HTR-8/SVneo (cell line): ENCODE measurements at regions not wholly inside any gene's neighbourhood (a gene's known extent, or its start where the extent isn't known, plus 50 kb on each side); places are given as distances from the start of the nearest gene placed in this dataset.

Source experiments
- DNase-seq: peaks from one replicate; pipeline ENCODE4 v3.0.0; 2011; ENCODE audit warnings: low spot score, mixed read lengths; ENCODE audit not compliant: insufficient read length
- FAIRE-seq: peaks from 2 replicates; lab custom pipeline; 2011; peaks lifted over from hg19 to GRCh38; lab: Jason Lieb, UNC

DNA sequence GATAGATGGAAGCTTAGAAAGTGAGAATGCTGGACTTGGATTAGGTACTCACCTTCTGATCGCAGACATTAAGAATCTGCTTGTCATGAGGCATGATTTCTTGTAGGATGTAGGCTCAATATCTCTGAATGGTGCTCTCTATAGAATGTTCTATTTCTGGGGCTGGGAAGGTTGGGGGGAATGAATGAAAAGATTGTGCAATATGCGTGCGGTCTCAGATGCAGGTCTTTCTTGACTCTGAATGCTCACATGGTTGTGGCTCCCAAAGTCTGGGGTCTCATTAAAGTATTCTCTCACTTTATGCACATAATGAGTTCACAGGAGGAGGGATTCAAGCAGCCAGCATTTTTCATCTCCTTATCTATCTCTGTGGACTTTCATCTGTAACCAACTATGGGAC is 482.0 kb upstream of the CD180 start:
- DNase-seq (no peak), FAIRE-seq (no peak)

DNA sequence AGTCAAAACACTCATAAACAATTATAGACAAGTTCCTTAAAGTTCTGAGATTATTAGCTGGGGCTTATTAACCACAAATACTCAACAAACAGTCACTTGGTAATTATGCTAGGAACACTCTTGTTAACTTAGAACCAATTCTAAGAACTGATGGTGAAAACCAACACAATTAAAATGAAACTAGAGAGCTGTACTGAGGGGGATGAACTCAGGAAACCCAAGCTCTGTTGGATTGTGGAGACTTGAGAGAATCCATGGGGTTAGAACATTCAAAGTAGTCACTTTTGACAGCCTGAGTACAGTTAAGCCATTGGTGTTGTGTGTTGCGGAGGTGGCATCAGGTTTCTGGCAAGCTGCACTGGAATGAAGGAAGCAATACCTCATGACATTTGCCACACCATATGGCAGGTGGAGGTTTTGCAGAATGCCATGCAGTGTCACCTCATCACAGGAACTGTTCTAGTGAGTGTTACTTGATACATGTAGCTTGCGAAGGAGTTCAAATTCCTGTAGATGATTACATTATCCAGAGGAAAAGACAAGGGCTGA is 480.9 kb upstream of the CD180 start:
- FAIRE-seq (no peak), DNase-seq (no peak)

GRCh38 chr5:67676863-67677262 is 480.3 kb upstream of the CD180 start:
- no peak for FAIRE-seq
- DNase-seq = no peak

DNA sequence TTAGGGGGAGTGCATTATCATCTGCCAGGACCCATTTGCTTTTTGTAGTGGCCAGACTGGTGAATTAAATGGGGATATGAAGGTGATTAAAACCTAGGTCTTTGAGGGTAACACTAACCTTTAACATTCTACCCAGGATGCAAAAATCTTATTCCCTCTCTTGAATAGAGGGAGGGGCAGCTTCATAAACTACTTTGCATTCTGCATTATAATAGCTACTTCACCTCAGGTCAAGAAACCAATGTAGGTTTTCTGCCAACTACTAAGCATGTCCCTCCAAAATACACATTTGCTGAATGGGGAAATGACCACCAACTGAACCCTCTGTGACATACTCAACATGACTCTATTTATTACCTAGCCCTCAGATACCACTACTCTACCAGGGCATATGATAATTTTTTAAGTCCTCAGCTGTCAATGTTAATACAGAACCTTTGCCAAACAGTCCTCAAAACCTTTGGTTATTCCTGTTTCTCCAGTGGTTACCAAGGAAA is 477.6 kb upstream of the CD180 start:
- FAIRE-seq = no peak
- DNase-seq = no peak

DNA sequence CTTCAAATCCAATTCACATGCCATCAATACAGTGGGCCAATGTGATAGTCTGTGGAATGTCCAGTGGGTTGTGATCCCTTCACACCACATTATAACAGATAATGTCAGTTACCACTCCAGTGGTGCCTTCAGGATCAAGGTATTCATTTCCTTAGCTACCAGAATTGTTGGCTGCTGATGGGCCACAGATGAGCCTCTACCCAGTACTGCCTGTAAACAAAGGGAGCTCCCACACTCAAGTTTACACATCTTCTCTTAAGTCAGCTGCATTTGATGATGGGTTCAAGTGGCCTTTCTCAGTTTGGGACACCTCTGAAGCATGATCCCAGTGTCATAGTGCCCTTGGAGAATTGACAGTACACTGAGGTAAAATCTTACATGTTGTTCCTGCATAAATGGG is 477.0 kb upstream of the CD180 start:
- no peak for DNase-seq
- no peak for FAIRE-seq

DNA sequence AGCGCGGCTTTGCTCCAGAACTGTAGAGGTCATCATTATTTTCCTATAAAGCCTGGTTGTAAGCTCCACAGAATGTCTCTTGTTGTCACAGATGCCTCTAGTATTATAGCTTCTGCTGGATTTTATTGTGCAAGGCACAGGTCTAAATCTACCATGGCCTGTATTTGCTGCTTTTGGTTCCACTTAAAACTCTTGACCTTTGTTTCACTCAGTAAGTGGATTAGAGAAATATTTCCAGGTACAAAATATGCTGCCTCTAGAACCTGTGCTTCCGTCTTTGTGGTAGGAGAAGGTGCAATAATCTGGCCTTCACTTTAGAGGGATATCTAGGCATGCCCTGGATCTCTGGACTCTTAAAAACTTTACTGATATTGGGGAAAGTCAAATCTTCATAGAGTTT is 476.6 kb upstream of the CD180 start:
- DNase-seq (no peak), FAIRE-seq (no peak)

- no peak for DNase-seq
- no peak for FAIRE-seq
Measured at GRCh38 chr5:67672636-67673035, 476.0 kb upstream of the CD180 start.

DNA sequence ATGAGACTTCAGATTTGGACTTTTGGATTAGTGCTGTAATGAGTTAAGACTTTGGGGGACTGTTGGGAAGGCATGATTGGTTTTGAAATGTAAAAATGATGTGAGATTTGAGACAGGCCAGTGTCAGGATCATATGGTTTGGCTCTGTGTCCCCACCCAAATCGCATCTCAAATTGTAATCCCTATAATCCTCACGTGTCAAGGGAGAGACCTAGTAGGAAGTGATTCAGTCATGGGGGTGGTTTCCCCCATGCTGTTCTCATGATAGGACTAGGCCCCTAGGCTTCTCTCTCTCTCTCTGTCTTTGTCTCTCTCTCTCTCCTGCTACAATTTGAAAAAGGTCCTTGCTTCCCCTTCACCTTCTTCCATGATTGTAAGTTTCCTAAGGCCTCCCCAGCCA is 473.3 kb upstream of the CD180 start:
- no peak for FAIRE-seq
- no peak for DNase-seq

GRCh38 chr5:67660149-67660548 is 463.6 kb upstream of the CD180 start:
- DNase-seq (no peak), FAIRE-seq (no peak)

DNA sequence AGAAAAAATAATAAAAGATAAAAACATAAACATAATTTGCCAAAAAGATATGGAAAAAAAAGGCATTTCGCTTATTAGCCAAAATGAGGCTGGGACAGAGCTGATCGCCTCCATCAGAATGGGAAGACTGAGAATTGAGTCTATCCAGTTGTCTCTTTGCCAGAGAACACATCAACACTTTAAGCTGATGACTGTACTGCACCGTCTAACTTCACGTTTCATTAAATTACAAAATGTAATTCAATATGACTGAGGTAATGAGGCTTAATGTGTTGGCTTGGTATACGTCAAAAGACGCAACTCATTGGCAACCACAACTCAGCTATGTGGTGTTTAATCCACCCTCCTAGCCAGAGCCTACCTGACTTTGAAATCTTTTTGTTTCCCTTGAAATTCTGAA is 462.7 kb upstream of the CD180 start:
- FAIRE-seq (no peak), DNase-seq (no peak)

DNA sequence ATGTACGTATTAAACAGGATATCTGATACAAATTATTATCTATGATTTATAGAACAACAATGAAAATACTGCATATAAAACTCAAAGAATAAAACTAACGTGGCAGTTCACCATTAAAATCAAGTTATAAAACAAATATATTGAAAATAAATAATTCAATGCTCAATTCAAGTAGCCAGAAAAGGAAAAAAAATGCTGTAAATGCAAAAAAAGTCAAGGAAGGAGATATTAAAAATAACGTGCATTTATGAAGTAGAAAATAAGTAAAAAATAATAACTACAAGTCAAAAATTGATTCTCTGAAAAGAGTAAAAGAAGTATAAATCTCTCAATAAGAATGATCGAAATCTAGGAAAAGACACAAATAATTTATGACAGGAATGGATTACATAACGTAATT is 460.5 kb upstream of the CD180 start:
- FAIRE-seq (no peak), DNase-seq (no peak)

DNA sequence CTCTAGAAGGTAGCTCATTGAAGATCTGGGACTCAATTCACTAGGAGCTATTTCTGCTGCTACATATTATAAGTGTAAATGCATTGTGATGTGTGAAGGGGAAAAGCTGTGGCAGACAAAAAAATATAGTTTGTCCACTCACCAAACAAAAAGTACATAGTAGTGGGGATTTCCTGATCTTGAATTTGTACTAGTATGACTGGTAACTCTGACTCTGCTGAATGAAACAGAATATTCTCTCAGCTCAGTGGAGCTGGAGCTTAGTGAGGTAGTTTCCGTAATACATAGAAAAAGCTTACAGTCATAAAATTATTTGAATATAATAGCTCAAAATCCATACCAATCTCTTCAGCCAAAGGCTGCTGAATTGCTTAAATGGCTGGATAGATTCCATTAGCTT is 455.6 kb upstream of the CD180 start:
- no peak for DNase-seq
- FAIRE-seq = no peak

GRCh38 chr5:67651180-67651579 is 454.6 kb upstream of the CD180 start:
- FAIRE-seq (no peak), DNase-seq (no peak)

DNA sequence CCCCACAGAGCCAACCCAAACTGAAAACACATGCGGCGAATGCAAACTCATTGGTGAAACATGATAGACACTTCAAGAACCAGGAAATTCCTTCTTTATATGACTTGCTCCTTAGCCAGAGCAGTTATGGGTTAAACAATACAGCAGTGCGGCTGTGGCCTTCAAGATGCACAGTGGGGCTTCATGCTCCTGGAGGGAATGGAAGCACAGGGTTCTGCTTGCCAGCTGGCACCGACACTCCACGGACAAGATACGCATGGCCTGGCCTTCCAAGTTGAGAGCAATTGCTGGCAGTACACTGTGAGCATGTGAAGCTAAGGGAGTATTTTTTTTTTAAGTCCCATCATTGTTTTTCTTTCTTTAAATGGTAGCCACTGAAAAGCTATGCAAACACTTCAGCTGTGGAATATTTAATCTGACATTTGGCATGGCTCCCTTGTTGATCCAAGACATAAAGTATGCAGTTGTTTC is 451.6 kb upstream of the CD180 start:
- no peak for DNase-seq
- no peak for FAIRE-seq

DNA sequence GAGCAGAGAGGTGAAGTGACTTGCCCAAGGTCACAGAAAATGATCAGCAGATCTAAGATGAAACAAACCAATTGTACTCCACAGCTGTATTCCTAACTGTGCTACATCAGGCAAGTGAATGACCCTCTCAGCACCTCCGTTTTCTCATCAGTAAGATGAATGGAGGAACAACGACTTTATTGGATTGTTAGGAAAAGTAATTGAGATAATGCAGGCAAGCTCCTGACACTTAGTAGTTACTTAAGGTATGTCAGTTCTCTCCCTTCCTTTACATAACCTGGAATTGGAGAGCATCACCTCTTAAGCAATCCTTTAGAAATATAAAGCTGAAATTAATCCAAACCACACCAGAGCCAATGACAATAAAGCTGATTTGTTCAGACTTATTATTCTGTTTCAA is 451.2 kb upstream of the CD180 start:
- no peak for DNase-seq
- FAIRE-seq = no peak

GRCh38 chr5:67644221-67644920 is 447.8 kb upstream of the CD180 start:
- DNase-seq (no peak), FAIRE-seq (no peak)

GRCh38 chr5:67643536-67643935 is 446.9 kb upstream of the CD180 start:
- FAIRE-seq (no peak), DNase-seq (no peak)

DNA sequence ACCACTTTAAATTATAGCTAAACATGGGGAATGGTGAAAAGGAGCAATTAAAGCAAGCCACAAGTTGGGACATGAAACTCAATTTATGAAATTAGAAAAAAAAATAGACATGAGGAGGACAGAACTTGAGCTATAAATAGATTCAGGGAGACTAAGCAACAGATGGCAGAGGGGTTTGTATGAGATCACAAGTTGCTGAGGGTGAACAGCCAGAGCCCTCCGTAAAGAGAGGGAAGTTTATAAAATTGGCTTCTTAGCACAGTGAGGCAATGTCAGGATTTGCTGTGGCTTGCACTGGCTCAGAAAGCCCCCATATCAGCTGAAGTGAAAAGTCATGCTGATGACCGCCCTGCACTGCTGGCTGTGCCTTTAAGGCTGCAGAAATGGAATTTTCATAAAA is 443.4 kb upstream of the CD180 start:
- DNase-seq = no peak
- FAIRE-seq = no peak

- FAIRE-seq = no peak
Measured at GRCh38 chr5:67639313-67639712, 442.7 kb upstream of the CD180 start.

DNA sequence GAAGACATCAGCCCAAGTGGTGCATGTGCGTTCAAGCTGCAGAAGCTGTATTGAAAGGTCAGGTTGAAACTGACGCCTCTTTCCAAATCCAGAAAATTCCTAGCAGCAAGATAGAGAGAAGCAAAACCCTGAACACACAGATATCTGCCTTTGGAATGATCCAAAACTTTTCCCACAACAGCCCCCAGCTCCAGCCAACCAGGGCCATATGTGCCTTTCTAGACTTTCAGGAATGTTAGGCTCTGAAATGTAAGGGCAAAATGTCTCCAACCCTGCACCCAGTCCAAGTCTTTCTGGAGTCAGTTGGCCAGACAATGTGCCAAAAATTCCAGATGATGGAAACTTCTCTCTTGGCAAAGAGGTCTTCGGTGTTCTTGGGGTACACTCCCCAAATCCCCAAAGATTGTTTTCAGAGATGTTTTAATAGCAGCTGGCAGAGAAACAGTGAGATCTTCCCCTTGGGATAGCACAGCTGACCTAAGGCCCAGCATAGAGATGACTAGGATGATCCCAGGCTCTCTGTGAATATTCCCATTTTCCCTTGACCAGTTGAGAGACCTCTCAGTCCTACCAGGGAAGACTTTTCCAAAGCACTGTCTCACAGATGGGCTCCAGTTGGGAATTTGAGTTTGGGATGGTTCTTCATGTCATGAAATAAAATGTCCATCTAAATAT is 440.4 kb upstream of the CD180 start:
- FAIRE-seq = no peak
- no peak for DNase-seq

More at GRCh38 chr5:67639313-67639712, 442.7 kb upstream of the CD180 start:
- no peak for DNase-seq

- no peak for DNase-seq
- no peak for FAIRE-seq
Measured at GRCh38 chr5:67636091-67636490, 439.5 kb upstream of the CD180 start.
